Glomerular endothelial cell (primary cell): ENCODE measurements at regions not wholly inside any gene's neighbourhood (a gene's known extent, or its start where the extent isn't known, plus 50 kb on each side); places are given as distances from the start of the nearest gene placed in this dataset.

Experiments
- DNase-seq: peaks from one replicate; pipeline ENCODE4 v3.0.0-alpha.2; 2011; ENCODE audit warnings: low read depth, low spot score; ENCODE audit errors: extremely low read depth

DNA sequence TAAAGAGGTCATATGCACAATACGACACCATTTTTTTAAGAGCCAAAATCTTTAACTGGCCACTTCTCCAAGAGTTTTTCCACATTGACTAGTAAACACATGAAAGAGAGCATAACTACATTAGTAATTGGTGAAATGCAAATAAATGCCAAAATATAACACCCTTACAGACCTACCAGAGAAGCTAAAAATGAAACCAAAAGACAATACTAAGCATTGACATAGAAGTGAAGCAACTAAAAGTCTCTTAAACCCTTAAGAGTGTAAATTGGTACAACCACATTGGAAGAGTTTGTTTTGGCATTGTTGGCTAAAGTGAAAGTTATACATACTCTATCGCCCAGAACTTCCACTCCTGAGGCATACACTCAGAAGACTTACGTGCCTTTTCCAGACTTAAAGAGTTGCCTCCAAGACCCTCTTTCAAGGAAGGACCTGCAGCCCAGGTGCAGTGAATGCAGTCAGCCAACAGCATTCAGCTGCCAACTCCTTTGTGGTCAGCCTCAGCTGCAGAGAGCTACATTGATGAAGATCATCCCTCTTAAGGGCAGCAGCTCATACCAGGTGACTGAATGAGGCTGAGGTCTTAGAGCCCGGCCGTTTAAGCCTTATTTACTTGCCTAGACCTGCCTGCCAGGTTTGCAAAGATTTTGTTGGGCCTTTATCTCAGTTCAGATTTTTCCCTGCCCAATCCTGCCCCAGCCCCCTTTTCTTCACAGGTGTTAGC lies 839.1 kb upstream of the ADGRL2 start:
- no peak for DNase-seq

DNA sequence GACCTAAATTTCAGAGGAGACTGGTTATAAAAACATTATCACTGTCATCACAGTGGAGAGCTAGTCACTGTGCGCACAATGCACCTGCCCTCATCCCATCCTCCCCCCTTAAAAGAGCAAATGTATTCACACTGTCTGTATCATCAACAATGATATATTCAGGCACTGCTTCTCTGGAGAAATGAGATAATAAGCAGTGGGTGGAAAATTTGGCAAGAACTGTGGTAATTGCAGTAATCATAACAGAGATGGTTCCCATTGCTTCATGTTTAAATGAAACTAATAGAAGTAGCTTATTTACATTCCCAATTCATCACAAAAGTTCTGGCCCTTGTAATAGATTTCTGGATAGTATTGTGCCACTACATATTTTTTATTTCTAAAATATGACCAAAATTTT lies 867.4 kb upstream of the ADGRL2 start:
- DNase-seq: no peak

DNA sequence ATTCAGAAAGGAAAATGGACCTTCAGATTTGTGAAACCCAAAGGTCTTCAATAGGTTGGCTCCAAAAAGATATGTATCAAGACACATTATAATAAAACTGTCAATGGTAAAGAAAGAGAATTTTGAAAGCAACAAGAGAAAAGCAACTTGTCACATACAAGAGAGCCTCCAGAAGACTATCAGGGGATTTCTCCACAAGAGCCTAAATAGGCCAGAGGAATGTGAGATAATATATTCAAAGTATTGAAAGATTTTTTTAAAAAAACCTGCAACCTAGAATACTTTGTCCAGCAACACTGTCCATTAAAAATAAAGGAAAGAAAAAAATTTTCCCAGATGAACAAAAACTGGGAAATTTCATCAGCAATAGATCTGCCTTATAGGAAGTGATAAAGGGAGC lies 869.6 kb upstream of the ADGRL2 start:
- no peak for DNase-seq

DNA sequence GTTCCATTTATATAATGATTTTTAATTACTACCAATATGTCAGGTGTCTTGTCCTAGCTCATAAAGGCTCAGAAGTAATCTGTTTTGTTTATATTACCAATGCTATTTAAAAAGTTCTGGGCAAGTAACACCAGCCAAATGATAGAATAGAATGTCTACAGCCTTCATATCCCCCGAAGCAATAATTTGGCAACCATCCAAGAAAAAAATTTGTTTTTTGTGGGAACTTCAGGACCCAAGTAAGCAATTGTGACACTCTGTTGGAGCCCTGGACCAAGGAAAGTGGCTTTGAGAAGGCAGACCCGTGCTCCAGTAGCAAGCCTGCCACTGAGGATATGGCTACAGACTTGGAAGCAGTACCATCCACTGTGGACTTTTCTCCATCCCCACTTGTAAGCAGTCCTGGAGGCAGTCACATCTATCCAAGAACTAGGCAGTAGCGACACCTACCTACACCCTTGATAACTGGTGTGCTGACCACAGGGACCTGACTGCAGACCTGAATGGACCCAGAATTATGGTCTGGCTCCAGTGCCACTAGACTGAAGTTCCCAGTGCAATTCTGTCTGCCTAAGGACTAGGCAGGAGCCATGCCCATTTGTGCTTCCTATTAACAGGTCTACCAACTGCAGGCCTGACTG lies 870.7 kb upstream of the ADGRL2 start:
- DNase-seq: no peak

DNA sequence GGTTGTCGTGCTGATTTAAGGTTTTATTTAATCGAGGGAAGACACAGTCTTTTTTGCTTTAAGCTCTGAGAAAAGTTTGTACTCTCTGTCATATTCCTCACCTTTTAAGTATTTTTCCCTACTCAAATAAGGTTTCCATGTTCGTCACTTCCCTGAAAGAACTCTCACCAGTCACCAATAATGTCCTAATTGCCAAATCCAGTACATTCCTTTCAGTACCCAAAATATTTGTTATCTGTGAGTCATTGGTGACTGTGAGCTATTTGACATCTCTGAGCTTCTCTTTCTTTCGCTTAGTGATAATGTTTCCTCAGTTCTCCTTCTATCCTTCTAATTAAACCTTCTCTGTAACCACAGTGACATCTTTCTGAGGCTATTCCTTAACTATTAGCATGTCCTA lies 874.2 kb upstream of the ADGRL2 start:
- no peak for DNase-seq

DNA sequence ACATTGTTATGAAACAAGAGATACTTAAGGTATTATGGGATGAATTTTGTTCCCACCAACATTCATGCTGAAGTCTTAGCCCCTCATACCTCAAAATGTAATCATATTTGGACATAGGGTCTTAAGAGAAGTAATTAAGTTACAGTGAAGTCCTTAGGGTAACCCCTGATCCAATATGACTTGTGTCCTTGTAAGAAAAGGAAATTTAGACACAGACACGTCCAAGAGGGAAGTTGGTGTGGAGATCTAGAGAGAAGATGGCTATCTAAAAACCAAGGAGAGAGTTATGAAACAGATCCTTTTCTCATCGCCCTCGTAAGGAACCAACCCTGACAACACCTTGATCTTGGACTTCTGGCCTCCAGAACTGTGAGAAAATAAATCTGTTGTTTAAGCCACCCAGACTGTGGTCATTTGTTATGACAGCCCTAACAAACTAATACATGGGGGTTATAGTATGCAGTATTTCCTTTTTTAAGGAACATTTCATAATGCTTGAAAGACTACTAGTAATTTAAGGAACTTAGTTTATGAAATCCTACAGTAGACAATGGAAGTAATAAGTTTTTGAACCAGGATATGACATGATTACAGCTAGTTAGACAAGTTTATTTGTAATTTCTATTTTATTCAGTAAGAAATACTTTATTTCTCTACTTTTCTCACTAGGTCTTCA lies 875.5 kb upstream of the ADGRL2 start:
- no peak for DNase-seq

DNA sequence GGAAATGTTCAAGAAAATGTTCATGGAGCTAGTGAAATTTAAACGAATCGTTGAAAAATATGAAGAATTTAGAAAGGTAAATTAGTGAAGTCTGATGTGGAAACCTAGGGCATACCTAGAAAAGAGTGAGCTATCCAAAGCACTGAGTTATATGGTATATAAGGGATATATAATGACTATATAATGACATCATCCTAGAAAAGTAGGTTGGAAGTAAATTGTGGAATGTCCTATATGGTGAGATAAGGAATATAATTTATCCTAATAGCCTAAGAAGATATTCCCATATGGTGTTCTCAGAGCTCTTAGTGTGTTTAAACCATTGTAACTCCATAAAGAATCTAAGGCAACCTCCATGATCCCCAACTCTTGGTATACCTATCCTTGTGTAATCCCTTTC lies 876.4 kb upstream of the ADGRL2 start:
- no peak for DNase-seq

DNA sequence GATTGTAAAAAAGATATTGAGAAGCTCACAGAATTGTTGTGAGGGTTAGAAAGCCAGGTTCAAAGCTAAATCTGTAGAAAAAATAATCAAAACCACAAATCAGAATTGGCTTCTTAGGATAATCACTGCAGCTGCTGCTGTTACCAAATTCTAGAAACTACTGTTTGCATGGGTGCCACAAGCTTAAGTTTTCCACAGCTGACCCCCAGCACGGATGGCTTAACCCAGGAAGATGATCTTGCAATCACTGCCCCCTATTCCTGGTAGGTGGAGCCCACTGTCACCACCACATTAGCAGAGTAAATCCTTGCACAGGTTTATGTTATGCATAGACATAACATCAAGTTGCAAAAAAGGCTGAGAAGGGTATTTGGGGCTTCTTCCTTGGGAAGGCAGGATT lies 877.8 kb upstream of the ADGRL2 start:
- no peak for DNase-seq

DNA sequence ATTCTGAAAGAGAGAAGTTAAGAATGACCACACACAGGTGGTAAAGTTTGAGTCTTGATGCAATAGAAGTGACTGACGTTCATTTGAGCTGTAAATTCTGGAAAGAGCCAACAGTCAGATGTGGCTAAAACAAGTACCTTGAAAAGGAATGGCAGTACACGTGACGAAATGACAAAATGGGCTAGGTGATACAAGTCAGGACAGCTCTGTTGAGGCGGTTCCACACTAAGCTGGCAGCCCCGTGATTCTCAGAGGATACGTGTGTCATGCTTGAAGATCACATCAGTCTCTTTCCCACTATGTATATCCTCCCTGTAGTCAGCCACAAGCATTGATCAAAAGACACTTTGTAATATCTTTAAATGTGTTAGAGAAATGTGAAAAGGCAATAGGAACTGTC lies 881.3 kb upstream of the ADGRL2 start:
- DNase-seq: no peak

DNA sequence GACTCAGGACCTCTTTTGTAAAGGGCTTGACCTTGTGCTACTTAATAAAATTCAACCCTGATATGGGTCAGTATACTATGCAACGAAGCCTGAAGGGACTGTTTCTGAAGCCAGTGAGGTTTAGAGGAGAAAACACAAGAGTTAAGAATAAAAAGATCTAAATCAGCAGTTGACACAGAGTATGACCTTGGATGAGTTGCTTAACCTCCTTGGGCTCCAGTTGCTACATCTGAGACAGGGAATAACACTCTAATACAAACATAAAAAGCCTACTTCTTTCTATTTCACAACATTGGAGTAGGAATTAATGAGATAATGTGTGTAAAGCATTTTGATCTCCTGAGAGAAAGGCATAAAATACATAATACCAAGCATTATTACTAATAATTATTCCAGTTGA lies 882.4 kb upstream of the ADGRL2 start:
- DNase-seq: no peak

DNA sequence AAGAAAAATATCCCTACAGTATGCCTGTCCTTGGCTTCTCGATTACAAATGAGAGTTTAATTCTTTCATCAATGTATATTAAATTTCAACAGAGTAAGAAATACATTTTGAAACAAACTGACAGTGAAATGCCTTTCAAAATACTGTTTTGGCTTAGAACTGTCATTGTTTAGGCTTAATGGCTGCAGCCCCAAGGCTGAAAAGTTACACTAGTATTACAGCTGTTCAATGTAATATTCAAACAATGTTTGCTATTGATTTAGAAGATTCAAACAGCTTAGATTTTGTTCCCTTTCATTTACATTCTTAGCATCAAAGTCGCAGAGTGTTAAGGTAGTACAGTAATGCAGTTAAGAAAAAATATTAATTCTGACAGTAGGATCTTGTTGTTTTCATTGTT lies 882.9 kb upstream of the ADGRL2 start:
- DNase-seq: no peak

DNA sequence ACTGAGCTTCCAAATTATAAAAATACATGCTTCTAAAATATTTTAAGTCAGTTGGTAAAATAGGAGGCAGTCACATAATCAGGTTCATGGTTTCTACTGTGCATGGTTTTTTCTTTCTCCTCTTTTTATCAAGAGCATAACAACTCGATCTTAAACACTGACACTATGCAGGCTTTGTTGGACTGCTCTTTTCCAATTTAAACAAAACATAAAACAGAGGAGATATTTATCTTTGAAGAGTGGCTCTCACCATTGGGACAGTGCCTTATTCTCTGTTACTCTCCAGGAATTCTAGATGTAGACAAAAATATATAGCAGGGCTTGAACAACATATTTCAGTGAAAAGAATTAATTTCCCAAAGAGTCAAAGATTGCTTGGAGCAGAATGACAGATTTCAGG lies 883.5 kb upstream of the ADGRL2 start:
- no peak for DNase-seq

DNA sequence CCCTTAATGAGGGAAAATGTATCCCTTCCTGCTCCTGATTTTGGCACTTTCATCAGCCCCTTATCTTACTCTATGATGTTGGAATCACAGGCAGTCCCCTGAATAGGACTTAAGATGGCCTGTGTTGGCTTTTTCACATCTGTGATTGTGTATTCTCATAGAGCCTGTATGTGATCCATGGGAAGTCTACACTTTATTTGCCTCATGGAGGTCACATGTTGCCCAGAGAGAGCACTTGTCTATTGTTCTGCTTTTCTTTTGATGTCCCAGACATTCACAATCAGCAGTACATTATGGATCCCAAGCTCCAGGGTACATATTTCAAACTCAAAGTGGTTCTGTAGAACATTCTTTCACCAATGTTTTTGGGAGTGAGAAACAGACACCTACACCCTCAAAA lies 885.2 kb upstream of the ADGRL2 start:
- no peak for DNase-seq

DNA sequence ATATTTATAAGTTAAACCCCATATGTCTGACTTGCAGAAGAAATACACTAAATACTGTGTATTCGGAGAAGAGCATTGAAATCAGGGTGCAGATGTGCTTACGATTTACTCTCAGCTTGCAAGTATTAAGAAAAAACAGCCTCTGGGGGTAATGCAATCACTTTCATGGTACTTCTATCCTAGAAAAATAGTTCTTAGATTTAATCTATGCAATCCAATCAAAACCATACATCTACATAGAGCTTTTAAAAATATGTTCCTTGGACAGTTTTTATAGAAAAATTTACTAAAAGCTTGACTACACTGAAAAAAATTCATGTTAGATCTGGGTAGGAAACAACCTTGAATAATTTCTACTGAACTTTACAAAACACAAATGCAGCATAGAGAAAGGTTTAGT lies 890.3 kb upstream of the ADGRL2 start:
- DNase-seq: no peak

DNA sequence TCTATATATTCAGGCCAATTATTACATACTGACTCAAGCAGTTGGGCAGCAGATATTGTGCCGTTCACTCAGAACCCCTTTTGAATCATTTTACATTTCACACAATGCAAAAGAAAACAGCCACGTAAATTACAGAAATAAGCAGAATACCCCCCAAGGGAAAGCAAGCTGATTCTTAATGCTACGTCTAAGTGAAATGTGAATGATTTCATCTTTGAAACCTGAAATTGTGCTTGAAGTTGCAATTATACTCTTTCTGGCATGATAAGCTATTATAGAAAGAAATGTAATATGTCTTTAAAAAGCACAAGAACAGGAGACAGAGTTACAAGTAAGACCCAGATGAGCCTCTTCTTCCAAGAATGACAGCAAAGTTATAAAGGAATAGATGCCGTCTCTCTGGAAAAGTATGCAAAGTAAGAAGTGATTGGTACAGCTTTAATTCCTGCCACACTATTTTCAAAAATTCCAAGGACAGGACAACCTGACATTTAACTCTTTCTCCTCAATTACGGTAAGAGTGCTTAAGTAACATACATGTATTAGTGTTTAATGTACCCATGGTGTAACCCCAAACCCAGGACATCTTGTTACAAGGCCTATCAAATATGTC lies 891.5 kb upstream of the ADGRL2 start:
- DNase-seq: no peak

DNA sequence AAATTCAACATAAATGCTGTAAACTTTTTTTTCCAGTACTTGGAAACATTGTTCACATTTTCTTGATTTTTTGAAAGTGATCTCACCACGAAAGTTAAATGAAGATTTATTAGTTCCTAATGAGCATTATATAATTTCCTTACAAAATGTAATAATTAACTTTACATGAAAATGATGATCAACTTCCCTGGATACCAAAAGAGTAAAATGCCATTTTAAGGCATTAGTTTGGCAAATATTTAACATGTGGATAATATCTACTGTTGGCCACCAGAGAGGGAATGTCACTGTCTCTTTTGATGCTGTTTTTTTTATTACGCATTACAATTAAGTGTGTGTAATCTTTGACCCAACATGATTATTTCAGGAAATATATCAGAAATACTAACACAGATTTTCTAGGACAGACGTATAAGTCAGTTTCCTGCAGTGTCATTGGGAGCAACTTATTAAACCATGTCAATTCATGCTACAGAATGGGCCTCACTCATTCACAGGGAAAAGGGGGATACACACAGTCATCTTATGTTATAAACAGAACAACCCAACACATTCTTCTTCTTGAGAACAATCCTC lies 903.9 kb upstream of the ADGRL2 start:
- no peak for DNase-seq

DNA sequence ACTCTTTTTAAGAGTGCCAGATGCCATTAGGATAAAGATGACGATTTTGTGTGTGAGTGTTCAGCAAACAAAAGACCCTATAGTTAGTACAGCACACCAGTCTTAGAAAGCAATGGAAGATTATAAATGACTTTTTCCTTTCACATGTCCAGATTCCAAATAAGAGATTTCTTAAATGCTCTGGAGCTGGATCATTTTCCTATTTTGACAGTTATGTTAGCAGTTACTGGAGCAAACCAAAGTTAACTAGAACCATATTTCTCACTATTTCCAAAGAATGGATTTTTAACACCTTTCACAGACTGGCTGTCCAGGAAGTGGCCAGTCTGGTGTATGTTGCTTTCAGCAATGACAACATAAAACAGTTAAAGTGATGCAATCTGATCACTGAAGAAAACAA lies 905.8 kb upstream of the ADGRL2 start:
- no peak for DNase-seq

DNA sequence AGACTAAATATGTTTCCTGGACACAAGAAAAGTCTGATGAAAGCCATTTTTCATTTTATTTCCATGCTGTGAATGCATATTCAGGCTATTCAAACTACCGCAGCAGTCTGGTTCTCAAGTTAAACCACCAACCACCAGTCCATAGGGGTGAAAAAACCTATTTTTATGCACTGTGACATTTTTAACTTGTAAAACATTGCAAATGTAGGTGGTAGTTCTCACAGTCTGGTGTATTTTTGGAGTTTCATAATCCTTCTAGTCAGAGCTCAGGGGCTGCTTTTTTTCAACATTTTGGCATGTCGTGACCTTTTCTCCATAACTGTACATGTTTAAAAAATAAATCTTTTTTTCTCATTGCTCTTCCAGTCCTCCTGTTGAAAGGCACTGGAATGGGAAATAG lies 907.6 kb upstream of the ADGRL2 start:
- DNase-seq: no peak

DNA sequence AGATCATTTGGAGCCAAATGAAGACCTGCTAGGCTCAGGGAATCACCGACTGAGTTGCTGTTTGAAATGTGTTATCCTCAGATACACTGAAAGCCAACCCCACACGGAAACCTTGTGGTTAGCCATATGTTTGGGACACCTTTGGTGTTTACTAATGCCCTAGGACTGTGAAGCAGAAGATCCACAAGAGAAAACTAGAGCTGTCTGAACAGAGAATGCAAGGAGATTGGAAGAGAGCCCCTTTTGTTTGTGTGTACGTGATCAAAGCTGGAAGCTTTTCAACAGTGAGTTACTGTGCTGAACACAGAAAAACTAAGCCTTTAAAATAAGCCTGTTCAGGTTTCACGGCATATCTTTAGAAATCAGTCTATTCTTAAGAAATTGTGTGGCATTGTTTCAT lies 908.2 kb upstream of the ADGRL2 start:
- DNase-seq: no peak

DNA sequence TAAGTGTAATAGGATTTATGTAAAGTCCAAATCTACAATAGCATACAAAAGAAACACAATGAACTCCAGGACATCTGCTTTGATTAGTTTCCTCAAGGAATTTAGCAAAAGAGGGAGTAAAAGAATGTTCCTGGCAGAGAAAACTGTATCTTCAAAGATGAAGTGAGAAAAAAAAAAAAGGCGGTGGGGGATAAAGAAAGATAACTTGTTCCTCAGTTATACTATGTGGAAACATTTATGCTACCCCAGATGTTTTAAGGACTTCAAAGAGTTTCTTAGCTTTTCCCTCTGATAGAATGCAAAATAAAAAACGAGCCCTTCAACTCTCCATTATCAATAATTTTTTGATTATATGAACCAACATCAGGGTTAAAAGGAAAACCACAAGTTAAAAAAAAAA lies 908.9 kb upstream of the ADGRL2 start:
- no peak for DNase-seq

DNA sequence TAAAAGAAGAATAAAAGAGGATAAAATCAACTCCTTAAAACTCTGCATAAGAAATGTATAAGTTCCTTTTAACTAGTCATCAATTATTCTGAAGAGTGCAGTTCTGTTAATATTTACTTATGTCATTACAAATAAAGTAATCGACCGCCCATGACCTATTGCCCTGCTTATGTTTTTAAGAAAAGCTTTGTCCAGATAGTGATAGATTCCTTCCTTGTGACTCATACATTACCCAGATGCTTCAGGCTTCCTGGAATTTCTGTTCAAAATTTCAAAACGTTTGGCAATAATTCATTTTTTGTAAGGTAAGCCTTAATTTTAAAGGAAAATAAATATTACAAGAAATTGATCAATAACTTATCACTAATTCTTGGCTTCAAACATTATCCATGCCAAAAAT lies 918.2 kb upstream of the ADGRL2 start:
- peak; percentile 22 for DNase-seq

DNA sequence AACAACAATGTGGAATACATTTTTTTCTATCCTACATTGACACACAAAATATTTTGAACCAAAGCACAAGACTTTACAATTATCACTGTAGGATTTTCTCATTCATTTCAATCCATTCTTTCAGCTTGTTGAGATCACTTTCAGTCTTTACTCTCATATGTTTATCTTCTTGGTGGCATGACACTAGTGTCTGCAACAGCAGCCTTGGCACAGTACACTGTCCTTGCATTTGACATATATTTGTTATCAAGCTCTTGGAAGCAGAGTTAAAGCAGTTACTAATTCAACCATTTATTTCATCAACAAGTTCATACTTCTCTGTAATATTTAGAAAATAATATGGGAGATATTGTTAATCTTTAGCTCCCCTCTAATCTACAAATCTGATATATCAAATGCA lies 922.4 kb upstream of the ADGRL2 start:
- DNase-seq: no peak
